LNCAP (cell line): ENCODE measurements at regions not wholly inside any gene's neighbourhood (a gene's known extent, or its start where the extent isn't known, plus 50 kb on each side); places are given as distances from the start of the nearest gene placed in this dataset.
A peak's percentile ranks its signal among the peaks of the same experiment; 100 is the strongest.

Source experiments
- TF ChIP-seq, protein P1 (sequence below): fragments of 450-650 bp; IDR thresholded peaks from 2 replicates; pipeline ENCODE4 v1.5.1; 2017; ENCODE audit warnings: mild to moderate bottlenecking

DNA sequence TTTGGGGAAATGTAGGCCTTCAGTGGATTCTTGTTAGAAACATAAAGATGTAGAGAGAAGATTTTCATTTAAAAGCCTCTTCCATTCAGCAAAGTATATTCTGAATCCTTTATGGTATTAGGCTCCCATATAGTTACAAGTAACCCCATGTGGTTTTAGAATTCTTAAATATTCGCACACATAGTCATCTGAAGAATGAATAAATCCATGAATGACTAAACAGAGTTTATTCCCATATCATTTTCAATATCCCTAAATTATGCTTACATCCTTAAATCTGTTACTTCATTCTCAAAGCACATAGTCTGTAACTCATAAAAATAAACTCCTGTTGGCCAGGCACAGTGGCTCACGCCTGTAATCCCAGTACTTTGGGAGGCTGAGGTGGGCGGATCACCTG lies 962.1 kb downstream of the KCNJ18 start:
- TF ChIP-seq, protein P1, sequence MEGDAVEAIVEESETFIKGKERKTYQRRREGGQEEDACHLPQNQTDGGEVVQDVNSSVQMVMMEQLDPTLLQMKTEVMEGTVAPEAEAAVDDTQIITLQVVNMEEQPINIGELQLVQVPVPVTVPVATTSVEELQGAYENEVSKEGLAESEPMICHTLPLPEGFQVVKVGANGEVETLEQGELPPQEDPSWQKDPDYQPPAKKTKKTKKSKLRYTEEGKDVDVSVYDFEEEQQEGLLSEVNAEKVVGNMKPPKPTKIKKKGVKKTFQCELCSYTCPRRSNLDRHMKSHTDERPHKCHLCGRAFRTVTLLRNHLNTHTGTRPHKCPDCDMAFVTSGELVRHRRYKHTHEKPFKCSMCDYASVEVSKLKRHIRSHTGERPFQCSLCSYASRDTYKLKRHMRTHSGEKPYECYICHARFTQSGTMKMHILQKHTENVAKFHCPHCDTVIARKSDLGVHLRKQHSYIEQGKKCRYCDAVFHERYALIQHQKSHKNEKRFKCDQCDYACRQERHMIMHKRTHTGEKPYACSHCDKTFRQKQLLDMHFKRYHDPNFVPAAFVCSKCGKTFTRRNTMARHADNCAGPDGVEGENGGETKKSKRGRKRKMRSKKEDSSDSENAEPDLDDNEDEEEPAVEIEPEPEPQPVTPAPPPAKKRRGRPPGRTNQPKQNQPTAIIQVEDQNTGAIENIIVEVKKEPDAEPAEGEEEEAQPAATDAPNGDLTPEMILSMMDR = no peak

DNA sequence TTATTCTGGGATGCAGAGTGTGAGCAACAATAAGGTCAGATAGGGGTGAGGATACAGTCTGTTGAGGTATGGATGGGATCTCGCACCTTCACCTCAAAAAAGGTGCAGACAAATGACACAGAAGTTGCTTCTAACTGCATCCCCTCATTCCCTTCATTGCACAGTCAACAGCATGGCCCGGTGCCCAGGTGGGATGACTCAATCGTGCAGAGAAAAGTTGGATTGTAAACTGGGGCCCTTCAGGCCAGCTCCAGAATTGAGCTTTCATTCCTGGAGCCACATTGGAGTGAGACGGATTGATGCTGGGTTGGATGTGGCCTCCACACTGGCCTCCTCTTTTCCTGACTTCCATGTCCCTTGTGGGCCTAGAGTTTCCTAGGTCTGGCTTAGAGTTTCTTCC lies 977.4 kb downstream of the KCNJ18 start:
- TF ChIP-seq, protein P1 = no peak

DNA sequence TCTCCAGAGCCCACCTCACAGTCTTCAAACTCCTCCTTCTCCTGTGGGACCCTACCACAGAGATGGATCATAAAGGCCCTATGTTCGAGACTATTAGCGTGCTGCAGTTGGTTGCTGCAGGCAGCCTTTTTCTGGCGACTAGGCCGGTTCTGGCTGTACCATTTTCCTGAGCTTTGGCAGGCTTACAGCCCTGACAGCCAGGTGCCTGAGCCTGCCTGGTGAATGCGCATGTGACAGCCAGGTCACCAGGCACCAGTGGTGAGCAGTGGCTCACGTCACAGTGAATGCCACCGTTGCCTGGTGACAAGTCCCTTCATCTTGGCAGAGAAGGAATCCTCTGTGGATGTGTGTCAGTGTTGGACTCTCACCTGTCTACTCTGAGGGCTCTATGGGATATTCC lies 978.8 kb downstream of the KCNJ18 start:
- TF ChIP-seq, protein P1 = no peak

DNA sequence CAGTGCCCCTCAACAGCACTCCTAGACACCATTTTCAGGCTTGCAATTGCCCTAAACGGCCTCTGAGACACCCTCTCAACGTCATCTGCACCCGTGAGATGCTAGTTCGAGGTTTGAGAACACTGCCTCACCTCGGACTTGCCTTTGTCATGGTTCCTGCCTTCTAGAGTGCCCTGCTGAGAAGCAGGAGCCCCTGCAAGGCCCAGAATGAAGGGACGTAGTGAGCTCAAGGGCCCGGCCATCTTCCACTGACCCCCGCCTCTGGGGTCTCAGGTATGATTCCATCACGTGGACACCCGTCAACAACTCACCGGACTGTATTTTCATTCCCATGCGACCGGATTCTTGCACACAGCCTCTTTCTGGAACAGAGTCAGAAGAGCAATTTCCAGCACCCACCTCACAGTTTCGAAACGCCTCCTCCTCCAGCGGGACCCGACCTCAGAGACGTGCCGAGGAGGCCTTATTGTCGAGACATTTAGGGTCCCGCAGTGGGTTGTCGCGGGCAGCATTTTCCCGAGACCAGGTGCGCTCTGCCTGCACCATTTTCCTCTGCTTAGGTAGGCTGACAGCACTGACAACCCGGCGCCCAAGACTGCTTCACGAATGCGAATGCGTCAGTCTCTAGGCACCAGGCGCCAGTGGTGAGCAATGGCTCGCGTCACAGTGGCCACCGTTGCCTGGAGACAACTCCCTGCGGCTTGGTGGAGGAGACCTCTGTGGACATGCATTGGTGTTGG lies 999.9 kb downstream of the KCNJ18 start:
- TF ChIP-seq, protein P1 = no peak

DNA sequence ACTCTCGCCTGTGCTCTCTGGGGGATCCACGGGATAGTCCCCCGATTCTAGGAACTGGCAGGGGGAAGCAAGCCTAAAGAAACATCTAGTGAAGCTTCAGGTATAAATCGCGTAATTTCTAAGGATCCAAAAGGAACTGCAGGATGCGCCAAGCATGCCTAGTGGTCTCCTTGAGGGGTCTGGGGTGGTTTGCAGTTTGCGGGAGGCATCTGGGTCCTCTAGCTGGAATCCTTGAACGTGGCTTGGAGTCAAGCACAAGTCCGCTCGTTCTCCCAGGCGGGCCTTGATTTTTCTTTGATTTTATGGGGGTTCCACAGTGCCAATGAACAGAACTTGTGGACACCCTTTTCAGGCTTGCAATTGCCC lies 1000.5 kb downstream of the KCNJ18 start:
- TF ChIP-seq, protein P1 = no peak

DNA sequence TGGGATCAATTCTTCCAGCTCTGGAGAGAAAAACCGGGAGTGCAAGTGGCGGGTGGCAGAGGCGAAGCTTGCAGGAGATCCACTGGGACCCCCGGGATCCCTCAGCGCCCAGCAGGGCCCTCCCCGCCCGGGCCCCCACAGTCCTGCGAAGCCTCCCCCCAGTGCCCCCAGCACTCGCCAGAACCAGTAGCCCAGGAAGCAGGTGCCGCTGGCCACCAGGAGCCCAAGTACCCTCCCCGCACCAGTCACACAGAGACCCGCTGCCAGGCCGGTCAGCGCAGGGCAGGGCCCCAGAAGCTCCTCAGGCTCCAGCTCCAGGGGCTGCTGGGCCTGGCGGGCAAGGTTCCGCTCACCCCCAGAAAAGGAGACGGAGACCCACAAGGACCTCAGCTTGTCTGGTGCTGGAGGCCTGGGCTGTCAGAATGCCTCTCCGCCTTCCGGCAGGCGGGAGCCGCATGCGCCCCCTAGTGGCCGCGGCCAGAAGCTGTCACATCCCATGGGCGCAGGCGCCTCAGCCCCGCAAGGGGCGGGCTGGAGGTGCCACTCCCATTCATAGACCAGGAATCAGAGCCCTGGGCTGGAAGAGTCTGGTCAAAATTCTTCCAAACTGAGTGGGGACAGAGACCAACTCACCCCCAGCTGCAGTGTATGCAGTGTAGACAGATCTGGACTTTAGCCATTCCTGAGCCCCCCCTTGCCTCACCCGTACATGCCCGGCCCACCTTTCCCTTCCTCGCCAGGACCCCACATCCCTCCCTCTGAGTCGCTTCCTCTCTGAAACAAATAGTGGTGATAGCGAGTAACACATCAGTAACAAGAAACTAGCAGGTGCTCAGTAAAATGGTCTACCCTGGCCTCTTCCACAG lies 1002.3 kb downstream of the KCNJ18 start:
- TF ChIP-seq, protein P1 = peak; percentile 81

DNA sequence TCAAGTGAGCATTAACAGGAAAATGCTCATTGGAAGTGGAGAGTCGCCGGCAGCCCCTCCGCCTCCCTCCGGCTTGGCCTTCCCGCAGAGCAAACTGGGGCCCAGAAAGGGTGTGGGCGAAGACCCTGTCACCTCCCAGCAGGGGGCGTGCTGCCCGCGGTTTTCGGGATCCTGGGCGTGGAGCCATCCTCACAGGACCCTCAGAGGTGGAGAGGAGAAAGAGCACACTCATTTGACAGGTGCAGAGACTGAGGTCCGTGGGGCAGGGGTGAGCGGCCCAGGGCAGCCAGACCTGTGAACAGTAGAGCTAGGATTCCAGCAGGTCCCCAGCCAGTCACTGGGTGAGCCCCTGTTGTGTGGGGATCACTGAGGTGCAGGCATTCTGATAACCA lies 1002.9 kb downstream of the KCNJ18 start:
- TF ChIP-seq, protein P1 = no peak
